Embryonic facial prominence (tissue), 1 donor: ENCODE measurements at regions not wholly inside any gene's neighbourhood (a gene's known extent, or its start where the extent isn't known, plus 50 kb on each side); places are given as distances from the start of the nearest gene placed in this dataset.
"Not testable (repeated sequence)": the region's sequence is repeated elsewhere in the genome, so short reads cannot be mapped to it uniquely, and the experiment has no call there.

Experiments used
- DNase-seq: peaks from one replicate; pipeline ENCODE4 v3.0.0-alpha.2; 2016; ENCODE audit errors: extremely low spot score

DNA sequence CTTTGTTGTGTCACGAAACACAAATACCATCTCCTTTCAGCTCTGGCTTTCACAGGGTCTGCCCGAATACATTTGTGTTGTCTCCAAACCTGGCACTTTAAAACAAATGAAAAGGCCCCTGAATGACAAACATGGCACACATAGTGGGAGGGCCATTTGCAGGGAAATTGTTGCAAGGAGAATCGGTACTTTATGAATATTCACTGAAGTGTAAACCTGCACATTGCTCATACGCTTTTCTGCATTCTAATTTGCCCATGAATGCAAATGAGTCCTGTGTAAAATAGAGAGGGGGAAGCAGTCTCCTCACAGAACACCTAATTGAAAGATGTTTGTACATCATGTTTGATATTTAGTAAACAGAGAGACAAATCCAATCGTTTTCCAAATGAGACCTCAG lies 82.7 kb upstream of the PCDH8 start:
- no peak for DNase-seq

DNA sequence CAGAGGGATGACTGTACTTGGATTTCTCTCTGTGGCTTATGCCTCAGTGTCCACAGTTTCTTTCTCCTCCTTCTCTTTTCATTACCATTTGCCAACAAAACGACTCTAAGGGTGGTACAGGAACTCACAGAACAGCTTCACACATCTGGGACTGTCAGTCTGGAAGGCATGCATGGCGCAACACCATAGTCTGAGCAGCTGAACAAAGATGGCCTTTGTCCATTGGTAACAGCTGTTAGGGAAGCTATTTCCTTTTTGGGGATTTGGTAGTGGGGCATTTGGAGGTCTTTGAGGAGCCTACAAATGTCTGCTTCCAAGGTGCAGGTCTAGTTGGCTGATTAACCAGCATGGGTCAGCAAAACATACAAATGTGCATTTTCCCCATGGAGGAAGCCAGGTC lies 81.4 kb upstream of the PCDH8 start:
- DNase-seq, result no peak

DNA sequence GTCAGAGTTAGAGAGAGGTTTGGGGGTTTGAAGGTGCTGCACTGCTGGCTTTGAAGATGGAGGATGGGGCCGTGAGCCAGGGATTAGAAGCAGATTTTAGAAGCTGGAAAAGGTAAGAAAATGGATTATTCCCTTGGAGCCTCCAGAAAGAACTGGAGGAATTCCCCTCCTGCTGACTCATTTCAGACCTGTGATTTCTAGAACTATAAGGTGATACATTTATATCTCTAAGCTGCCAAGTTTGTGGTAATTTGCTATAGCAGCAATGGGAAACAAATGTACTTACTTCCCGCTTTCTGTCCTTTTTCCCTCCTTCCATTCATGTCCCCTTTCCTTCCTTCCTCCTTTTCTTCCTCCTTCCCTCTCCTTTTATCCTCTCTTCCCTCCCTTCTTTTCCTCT lies 78.5 kb upstream of the PCDH8 start:
- no peak for DNase-seq

DNA sequence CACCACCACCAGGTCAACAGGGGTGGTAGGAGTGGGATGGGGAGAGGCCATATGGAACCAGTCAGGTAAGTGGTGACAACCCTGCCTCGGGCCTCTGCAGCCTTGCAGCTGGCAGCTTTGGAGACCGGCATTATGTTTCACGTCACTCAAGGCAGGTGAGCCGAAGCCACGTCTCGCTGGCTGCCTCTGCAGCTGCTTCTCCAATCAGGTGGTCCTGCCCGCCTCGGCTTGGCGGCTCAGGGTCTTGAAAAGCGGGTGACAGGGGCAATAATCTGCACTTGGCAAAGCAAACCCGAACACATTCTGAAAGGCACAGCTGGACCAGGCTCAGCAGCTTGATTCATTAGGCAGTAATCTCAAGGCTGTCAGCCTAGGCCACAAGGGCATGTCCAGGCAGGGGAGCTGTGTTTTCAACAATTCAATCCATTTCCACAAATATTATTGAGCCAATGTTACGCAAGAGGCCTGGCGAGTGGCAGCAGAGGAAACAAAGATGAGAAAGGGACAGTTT lies 77.4 kb upstream of the PCDH8 start:
- no peak for DNase-seq

DNA sequence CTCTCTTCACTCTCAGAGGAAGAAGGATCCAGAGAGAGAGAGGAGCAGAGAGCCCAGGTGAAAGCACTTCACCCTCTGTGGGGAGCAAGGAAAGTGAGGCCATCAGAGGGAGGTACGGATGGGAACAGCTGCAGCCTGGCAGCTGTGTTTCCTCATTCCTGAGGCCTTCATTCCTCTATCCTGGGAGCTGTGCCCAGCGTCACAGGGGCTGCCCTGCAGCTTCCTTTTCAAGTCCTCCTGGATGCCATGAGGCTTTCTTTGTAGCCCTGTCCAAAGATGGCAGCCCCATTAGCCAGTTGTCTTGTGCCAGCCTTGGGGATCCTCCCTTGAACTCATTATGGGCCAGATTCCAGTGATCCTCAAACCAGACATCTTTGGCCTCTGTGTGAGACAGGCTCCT lies 76.8 kb upstream of the PCDH8 start:
- no peak for DNase-seq

DNA sequence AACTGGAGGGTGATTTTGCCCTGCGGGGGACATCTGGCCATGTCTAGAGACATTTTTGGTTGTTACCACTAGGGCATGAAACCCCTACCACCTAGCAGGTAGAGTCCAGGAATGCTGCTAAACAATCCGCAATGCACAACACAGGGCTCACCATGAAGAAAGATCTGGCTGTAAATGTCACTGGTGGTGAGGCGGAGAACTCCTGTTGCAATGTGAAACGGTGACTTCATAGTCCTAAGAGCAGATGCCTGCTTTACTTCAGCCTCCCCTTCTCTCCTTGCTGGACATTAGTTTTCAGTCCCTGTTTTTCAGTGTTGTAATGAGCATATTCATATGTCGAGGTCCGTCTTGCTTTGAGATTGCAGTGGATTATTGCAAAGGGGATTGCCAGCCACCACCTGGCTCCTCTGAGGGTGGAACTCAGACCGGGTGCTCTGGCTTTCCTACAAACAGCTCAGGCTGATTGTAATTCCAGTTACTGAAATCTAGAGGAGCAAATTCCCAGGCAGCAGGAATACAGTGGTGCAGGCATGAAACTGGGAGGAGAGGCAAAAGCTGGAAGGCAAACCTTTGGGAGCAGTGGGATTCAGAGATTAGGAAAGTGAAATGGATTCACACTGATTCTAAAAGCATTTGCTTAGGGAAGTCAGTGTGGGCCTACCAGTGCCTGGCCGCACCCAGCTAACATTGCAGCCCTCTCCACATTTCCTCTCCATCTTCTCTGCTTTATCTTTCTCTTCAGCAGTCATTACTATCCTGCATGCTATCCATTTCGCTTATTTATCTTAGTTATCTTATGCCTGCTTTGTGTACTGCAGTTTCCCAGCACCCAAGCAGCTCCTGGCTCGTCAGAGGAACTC lies 76.1 kb upstream of the PCDH8 start:
- no peak for DNase-seq

DNA sequence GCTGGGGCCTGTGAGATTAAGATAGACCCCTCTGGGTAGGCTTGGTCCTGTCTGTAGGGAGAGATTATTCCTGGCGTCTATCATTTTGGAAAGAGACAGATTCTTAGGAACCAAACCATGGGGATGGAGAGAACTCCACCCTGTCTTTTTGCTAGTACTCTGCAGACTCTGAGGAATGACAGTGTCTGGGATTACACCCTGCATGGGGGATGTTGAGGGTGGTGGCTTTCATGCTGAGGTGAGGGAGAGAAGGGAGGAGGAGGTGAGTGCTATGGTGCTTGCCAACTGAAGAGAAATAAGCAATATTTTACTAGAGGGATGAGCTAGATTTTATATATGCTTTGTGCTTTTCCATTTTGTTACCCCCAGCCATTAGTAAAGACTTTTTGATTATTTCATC lies 74.5 kb upstream of the PCDH8 start:
- no peak for DNase-seq

DNA sequence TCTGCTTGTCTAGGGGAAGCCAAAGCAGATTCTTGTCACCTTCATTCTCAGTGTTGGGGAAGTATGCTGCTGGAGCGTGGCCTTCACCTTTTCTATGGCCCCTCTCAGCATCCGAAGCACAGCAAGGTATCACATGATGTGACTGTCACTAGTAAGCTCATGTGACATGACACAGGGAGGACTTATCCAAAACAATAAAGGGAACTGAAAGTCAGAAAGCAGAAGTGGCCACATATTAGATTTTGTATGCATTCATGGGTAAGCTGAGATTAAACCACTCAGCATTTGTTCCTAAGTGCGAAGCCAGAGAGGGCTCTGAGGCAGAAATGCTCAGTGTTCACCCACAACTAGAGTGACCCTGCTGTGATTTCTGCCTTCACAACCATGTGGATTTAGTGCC lies 72.8 kb upstream of the PCDH8 start:
- DNase-seq, result no peak

DNA sequence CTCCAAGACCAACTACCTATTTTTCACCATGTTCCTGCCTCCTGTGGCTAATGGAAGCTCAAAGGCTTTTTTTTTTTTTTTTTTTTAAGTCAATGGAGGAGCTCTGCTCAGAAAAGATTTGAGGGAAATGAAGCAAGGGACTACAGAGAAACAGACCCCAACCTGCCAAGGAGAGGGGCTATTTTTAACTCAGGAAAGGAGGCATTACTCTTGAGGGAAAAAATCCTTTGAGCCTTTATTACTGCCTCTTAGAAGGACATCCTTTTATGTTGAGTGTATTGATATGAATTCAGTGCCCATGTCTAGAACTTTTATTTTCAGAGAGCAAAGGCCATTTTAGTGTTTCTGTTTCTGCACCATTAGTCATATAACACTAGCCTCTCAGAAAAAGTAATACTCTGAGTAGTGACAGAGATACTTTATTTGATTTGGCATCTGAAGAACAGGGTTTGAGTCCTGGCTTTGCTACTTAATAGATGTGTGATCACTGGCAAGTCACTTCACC lies 68.1 kb upstream of the PCDH8 start:
- no peak for DNase-seq

DNA sequence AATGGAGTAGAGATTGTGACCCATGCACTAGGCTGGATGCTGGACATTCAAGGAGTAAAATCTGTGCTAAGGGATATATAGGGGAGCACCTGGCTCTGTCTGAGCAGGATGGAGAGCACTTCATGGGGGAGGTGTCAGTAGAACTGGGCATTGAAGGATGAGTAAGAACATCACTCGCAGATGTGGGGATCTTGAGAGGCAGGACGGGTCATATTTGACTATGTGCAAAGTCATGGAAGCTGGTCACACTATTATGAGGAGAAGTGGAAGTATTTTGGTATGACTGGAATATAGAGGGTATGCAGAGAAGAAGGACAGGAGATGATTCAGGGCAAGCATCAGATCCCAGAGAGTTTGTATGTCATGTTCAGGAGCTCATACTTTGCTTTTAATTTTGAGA lies 62.9 kb upstream of the PCDH8 start:
- DNase-seq, result no peak

DNA sequence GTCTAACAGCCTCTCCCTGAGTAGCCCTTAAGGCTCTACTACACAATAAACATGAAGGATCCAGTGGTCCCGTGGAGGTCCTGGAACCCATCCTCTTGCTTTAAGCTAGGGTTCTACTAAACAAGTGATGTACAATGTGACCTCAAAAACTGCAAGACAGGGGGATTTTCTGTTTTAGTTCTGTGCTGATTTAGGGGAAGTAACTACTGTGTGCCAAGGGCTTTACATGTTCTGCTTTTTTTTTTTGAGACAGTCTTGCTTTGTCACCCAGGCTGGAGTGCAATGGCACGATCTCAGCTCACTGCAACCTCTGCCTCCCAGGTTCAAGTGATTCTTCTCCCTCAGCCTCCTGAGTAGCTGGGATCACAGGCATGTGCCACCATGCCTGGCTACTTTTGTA lies 61.9 kb upstream of the PCDH8 start:
- DNase-seq, result not testable (repeated sequence)

DNA sequence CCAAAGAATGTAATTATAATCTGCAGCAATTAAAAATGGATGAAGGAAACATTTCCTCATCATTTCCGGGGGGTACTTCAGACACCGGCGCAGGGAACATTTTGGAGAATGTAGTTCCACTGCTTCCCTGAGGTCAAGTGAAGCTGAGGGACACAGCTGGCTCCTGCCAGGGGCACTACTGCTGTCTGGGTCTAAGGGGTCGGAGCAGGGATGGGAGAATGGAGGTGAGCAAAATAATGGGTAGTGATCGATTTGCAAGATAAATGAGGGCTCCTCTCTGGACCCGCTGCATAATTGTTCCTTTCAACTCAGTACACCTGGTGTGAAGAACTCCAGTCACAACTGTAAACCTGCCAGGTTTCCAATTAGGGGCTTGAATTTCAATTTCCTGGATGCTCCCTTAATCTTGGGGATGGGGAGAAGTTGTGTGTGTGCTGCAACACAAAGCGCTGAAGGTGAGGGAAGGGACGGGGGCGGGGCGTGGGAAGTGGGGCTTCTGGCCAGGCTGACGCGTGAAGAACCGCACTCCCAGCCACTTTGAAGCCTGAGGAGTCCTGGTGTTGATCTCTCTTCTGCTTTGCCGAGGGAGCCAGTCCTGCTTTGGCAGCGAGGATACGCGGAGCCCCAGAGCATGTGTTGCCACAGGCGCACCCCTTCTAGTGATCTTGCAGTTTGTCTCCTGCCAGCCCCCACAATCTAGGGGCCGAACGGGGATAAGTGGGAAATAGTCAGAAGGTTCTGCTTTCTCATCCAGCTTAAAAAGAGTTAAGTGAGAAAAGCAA lies 57.9 kb upstream of the PCDH8 start:
- no peak for DNase-seq

DNA sequence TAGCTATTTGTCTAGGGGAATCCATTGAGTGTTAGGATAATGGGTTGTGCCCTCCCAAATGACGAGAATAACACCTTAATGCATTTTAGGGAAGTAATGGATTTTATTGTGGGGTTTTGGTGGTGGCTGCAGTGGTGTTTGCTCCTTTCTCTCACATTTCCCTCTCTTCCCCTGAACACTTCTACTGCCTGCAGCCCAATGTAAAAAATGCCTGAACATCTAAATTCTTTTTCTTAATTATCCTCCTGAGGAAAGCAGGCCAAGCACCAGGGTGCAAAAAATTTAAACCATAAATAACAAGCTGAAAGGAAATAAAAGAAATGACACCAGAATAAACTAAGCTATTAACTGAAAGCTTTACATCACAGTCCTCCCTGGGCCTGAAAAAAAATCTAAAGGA lies 57.3 kb upstream of the PCDH8 start:
- DNase-seq, result no peak

DNA sequence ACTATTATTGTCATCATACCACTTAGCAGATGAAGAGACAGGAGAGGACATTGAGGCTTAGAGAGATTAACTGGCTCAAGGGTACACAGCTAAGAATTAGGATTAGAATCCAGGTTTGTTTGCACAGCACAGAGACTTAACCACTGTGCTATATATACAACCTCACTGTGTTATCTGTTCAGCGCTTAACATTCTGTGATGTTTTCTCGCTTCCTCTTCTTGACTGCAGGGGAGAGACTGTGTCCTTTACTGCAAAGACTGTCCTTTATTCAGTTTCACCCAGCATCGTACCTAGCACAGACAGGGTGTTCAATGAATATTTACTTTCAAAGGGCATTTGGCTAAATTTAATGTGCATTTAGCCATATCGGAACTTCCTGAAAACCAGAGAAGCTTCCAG lies 54.9 kb upstream of the PCDH8 start:
- no peak for DNase-seq

DNA sequence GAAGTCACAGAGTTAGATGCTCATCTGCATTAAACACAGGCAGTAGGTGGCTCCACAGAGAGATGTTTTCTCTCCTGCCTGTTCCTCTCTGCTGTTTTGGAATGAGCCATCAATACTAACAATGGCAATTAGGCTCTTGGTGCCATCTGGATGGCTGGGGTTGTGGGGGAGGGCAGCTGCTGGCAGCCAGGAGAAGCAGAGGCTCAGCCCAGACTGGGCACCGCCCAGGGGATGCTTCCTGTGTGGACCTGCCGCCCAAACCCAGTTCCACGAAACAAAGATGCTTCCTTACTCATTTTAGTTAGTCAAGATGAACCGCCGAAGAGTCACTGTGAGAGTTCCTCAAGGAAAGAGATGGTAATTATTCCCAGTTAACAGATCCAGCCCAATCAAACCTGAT lies 50.8 kb upstream of the PCDH8 start:
- no peak for DNase-seq
